Astrocyte (in vitro differentiated cells and primary cell): ENCODE measurements at regions not wholly inside any gene's neighbourhood (a gene's known extent, or its start where the extent isn't known, plus 50 kb on each side); places are given as distances from the start of the nearest gene placed in this dataset.
"Not testable (repeated sequence)": the region's sequence is repeated elsewhere in the genome, so short reads cannot be mapped to it uniquely, and the experiment has no call there.

Experiments used
- EZH2 ChIP-seq: IDR thresholded peaks from 2 replicates; pipeline ENCODE4 v1.6.1; 2012; ENCODE audit warnings: mild to moderate bottlenecking, low read length, inconsistent platforms; ENCODE audit not compliant: insufficient read depth
- TF ChIP-seq, protein P1 (sequence below): IDR thresholded peaks from 2 replicates; pipeline ENCODE4 v1.5.1; 2011; ENCODE audit warnings: low read depth, mild to moderate bottlenecking, inconsistent platforms, low read length, moderate library complexity; ENCODE audit not compliant: insufficient read depth

DNA sequence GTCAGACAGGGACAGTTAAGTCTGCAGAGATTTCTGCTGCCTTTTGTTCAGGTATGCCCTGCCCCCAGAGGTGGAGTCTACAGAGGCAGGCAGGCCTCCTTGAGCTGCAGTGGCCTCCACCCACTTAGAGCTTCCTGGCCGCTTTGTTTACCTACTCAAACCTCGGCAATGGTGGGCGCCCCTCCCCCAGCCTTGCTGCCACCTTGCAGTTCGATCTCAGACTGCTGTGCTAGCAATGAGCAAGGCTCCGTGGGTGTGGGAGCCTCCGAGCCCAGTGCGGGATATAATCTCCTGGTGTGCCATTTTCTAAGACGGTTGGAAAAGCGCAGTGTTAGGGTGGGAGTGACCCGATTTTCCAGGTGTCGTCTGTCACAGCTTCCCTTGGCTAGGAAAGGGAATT lies 465.7 kb upstream of the LRRC7 start:
- TF ChIP-seq, protein P1, sequence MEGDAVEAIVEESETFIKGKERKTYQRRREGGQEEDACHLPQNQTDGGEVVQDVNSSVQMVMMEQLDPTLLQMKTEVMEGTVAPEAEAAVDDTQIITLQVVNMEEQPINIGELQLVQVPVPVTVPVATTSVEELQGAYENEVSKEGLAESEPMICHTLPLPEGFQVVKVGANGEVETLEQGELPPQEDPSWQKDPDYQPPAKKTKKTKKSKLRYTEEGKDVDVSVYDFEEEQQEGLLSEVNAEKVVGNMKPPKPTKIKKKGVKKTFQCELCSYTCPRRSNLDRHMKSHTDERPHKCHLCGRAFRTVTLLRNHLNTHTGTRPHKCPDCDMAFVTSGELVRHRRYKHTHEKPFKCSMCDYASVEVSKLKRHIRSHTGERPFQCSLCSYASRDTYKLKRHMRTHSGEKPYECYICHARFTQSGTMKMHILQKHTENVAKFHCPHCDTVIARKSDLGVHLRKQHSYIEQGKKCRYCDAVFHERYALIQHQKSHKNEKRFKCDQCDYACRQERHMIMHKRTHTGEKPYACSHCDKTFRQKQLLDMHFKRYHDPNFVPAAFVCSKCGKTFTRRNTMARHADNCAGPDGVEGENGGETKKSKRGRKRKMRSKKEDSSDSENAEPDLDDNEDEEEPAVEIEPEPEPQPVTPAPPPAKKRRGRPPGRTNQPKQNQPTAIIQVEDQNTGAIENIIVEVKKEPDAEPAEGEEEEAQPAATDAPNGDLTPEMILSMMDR: not testable (repeated sequence)
- not testable (repeated sequence) for TF ChIP-seq EZH2
